Heart right ventricle (tissue), 16 donors: ENCODE measurements at regions not wholly inside any gene's neighbourhood (a gene's known extent, or its start where the extent isn't known, plus 50 kb on each side); places are given as distances from the start of the nearest gene placed in this dataset.

ENCODE experiments used
- ATAC-seq, 8 donors: fragments of 200-7000 bp; cut with Tn5 transposase; one replicate each; pipeline ENCODE4 v1.9.1; 2020; ENCODE audit warnings: mild to moderate bottlenecking in 8 of 8, moderate library complexity in 8 of 8, moderate number of reproducible peaks in 1 of 8
- DNase-seq, 2 donors: peaks; one replicate each; pipeline ENCODE4 v3.0.0-alpha.2; 2020
- H3K27ac ChIP-seq, 10 donors: fragments of 200-600 bp; sonication (generic) in 2 of 10; one replicate each; pipeline versions ENCODE4 v1.5.0 to v1.8.0; 2020 to 2022; ENCODE audit warnings: mild to moderate bottlenecking in 3 of 10
- H3K27me3 ChIP-seq, 7 donors: fragments of 200-600 bp; one replicate each; pipeline ENCODE4 v1.8.0; 2021 to 2022; ENCODE audit warnings: mild to moderate bottlenecking in 2 of 7
- H3K36me3 ChIP-seq, 9 donors: fragments of 200-600 bp; sonication (generic) in 1 of 9; one replicate each; pipeline versions ENCODE4 v1.5.0 to v1.8.0; 2020 to 2022; ENCODE audit warnings: mild to moderate bottlenecking in 2 of 9
- H3K4me1 ChIP-seq, 9 donors: fragments of 200-600 bp; sonication (generic) in 1 of 9; one replicate each; pipeline versions ENCODE4 v1.5.0 to v1.8.0; 2020 to 2022; ENCODE audit warnings: mild to moderate bottlenecking in 4 of 9
- H3K4me3 ChIP-seq, 10 donors: fragments of 200-600 bp; sonication (generic) in 2 of 10; one replicate each; pipeline versions ENCODE4 v1.5.0 to v1.8.0; 2020 to 2022; ENCODE audit warnings: mild to moderate bottlenecking in 7 of 10, moderate library complexity in 2 of 10
- H3K9me3 ChIP-seq, 11 donors: fragments of 200-600 bp in 10 of 11; sonication (generic) in 2 of 11; one replicate each; pipeline versions ENCODE4 v1.5.0 to v1.8.0; 2013 to 2022; ENCODE audit warnings: mild to moderate bottlenecking in 2 of 11, control low read depth in 1 of 11, moderate library complexity in 1 of 11
- CTCF ChIP-seq, 9 donors: fragments of 200-600 bp; sonication (generic) in 2 of 9; IDR thresholded peaks; one replicate each; pipeline versions ENCODE4 v1.5.0 to v1.8.0; 2021 to 2022; ENCODE audit warnings: antibody characterized with exemption in 9 of 9, mild to moderate bottlenecking in 5 of 9, moderate library complexity in 1 of 9
- WGBS, 2 donors: extraction: QIAGEN DNeasy Blood & Tissue Kit; methylation state at CpG; one replicate each; pipeline ENCODE4 v1.1.7; 2013; ENCODE audit warnings: inconsistent platforms in 1 of 2; 5-methylcytosine and 5-hydroxymethylcytosine counted together
- intact Hi-C, 10 donors: fragments of 100-400 bp; cut with DNase I; formaldehyde crosslinking; loops; one replicate each; pipeline versions ENCODE4 v1.11.1 to v1.14.2; 2022
- donor health status: Arrhythmogenic right ventricular cardiomyopathy.
- donor health status: ischemic (EF 13 %, LVEDD 7.1; RV severe dilation, severe dysfunction).
- donor health status: healthy with polysubstance abuse.
- donor health status: DM: no; HTN: yes; CAD: no.
- donor health status: DM: no; HTN: no; CAD: no.
- donor health status: ischemic (EF 25% LVEDD 6.9; RV normal size, moderate dysfunction).
- donor health status: ischemic (EF 25% LVEDD 5.7; RV mildly dilated, moderate dysfunction).
- donor health status: healthy.
- donor health status: DM: yes; HTN: yes; CAD: no.
- donor health status: Ischemic cardiomyopathy.
- donor health status: ischemic (EF 35%, LVEDD 5.7; RV mildly dilated, moderate dysfunction).
- donor health status: nonischemic (EF 11% LVEDD 7.7; RV severe dilation, severe dysfunction).
- donor health status: DM: yes; HTN: yes; CAD: no.
- donor health status: PGD.
- donor health status: ischemic (EF 29% LVEDD 5.4; RV normal size, mild dysfunction).
- donor health status: nonischemic (EF 23%, LVEDD 6.1; RV moderate dilation, normal function).

GRCh38 chr12:84357314-84357713 lies 555.3 kb downstream of the SLC6A15 start:
- Histone ChIP-seq H3K27ac (no peak overlapping the region), H3K4me1 (no peaks in the 10 kb centered on the region), H3K4me3 (no peak overlapping the region), H3K9me3 (peaks cover 0 to 4% (median 0%) of the 10 kb centered on the region in 11 donors), H3K27me3 (no peaks in the 10 kb centered on the region), H3K36me3 (no peaks in the 10 kb centered on the region)
- 95 to 100% methylated on average over 3 of the region's 3 CpGs for whole genome bisulfite sequencing, 2 donors
- no peak for TF ChIP-seq CTCF (IDR thresholded peaks at IDR 0.05)
- DNase-seq: no peak
- intact Hi-C loops: no loop called here
- ATAC-seq: no peak

GRCh38 chr12:84356224-84356623 lies 556.4 kb downstream of the SLC6A15 start:
- Histone ChIP-seq H3K9me3 (peaks cover 0 to 4% (median 0%) of the 10 kb centered on the region in 11 donors), H3K4me3 (no peak overlapping the region), H3K4me1 (no peaks in the 10 kb centered on the region), H3K36me3 (no peaks in the 10 kb centered on the region), H3K27ac (no peak overlapping the region), H3K27me3 (no peaks in the 10 kb centered on the region)
- no peak for DNase-seq
- intact Hi-C loops: no loop called here
- TF ChIP-seq CTCF (IDR thresholded peaks at IDR 0.05): no peak
- no peak for ATAC-seq
- 94 to 95% methylated on average over 5 of the region's 5 CpGs for WGBS, 2 donors

GRCh38 chr12:84355561-84355960 lies 557.0 kb downstream of the SLC6A15 start:
- Histone ChIP-seq H3K4me1 (no peaks in the 10 kb centered on the region), H3K27me3 (no peaks in the 10 kb centered on the region), H3K4me3 (no peak overlapping the region), H3K36me3 (no peaks in the 10 kb centered on the region), H3K9me3 (peaks cover 0 to 4% (median 0%) of the 10 kb centered on the region in 11 donors), H3K27ac (no peak overlapping the region)
- ATAC-seq (no peak), DNase-seq (no peak)
- 81 to 89% methylated on average over 6 of the region's 6 CpGs for WGBS, 2 donors
- no peak for TF ChIP-seq CTCF (IDR thresholded peaks at IDR 0.05)
- intact Hi-C loops: no loop called here

- intact Hi-C loops: no loop called here
- Histone ChIP-seq H3K9me3 (peaks cover 0 to 28% (median 3%) of the 10 kb centered on the region in 11 donors), H3K27ac (no peak overlapping the region), H3K27me3 (no peaks in the 10 kb centered on the region), H3K4me3 (no peak overlapping the region), H3K36me3 (no peaks in the 10 kb centered on the region), H3K4me1 (no peaks in the 10 kb centered on the region)
- ATAC-seq (no peak), DNase-seq (no peak)
- TF ChIP-seq CTCF (IDR thresholded peaks at IDR 0.05): no peak
- WGBS, 2 donors: 76 to 91% methylated on average over 2 of the region's 2 CpGs
Observed at GRCh38 chr12:84348582-84348981, 564.0 kb downstream of the SLC6A15 start.
